GM19395 (cell line): ENCODE measurements at regions not wholly inside any gene's neighbourhood (a gene's known extent, or its start where the extent isn't known, plus 50 kb on each side); places are given as distances from the start of the nearest gene placed in this dataset.

Experiments used
- ATAC-seq: cut with Tn5 transposase; IDR thresholded peaks from one replicate; pipeline ENCODE4 v1.9.1; 2021; ENCODE audit warnings: mild to moderate bottlenecking, moderate library complexity; ENCODE audit not compliant: unreplicated experiment

DNA sequence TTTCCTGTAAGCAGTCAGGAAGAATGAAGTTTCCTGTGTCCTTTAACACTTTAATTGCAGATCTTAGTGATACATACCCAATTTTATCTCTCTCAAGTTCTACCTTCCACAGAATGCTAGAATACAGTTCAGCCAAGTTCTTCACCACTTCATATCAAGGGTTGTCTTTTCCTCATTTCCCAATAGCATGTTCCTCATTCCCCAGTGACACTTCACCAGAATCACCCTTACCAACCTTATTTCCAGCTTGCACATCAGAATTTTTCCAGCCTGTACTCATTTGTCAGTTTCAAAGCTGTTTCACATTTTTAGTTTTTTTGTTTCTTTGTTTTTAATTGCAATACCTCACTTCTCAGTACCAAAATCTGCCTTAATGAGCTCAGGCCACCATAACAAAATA is 126.1 kb downstream of the ESM1 start:
- no peak for ATAC-seq

DNA sequence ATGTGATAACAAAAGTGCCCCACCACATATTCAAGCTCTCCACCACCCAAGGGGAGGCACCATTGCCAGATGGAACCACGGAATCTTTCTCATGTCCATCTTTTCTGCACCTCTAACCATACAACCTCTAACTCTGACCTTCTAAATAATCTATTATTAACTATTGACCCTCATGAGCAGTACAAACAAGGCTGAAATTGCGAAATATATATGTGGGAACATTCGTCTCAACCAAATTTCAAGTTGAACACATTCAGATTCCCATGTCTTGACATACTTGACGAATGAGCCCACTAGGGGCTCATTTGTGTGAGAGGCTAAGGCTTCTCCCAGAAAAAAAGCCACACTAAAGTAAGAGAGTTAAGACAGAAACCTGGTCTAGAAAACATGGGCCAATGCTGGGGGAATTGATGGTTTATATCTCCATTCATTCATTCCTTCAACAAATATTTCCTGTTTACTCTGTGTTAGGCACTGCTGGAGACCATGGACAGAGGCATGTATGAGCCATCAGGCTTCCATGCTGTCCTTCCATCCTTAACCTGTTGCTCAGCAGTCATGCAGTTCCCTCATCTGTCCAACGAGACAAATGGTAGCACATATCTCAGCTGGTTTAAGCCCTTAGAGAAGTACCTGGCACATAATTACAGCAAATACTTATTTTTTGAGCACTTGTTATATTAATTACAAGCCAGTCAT is 130.4 kb downstream of the ESM1 start:
- ATAC-seq = no peak

DNA sequence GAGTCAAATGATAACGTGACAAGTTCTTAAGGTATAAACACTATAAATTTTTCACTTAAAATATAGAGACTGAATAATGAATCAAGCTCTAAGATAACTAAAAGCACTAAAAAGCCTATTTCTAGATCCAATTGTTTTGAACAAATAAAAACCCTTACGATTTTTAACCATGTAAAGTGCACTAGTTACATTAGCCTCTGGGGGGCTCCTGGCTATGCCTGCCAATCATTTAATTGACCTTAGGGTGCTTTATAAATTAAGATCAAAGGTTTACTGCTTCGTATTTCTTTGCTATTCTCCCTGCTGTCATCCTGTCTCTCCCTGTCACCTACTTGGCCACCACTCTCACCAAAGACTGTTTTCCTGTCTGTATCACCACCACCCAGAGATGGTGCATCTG is 133.4 kb downstream of the ESM1 start:
- ATAC-seq = no peak

DNA sequence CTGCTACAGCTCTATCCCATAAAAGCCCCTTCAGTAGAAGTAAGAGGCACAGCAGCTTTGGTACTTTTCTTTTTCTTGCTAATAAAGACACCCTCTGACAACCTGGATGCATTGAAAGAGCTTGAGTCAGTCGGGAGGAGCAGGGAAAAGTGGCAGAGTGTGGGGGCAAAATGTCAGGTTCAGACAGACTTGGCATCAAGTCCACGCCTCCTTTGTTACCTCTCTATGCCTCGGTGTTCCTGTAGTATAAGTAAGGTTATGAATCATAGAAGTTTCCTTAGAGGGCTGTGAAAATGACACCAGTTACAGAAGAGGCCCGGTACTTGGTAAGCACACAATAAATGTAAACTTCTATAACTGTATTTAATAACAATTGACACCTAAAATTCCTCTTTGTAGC is 133.9 kb downstream of the ESM1 start:
- ATAC-seq = no peak

- no peak for ATAC-seq
These were observed 136.8 kb downstream of the ESM1 start for GRCh38 chr5:54848581-54848980.

GRCh38 chr5:54845567-54845941 is 139.8 kb downstream of the ESM1 start:
- no peak for ATAC-seq

GRCh38 chr5:54844905-54845566 is 140.4 kb downstream of the ESM1 start:
- no peak for ATAC-seq

- no peak for ATAC-seq
These were observed 141.1 kb downstream of the ESM1 start for GRCh38 chr5:54844266-54844665.

- ATAC-seq = no peak
These were observed 143.9 kb downstream of the ESM1 start for GRCh38 chr5:54841481-54841880.

DNA sequence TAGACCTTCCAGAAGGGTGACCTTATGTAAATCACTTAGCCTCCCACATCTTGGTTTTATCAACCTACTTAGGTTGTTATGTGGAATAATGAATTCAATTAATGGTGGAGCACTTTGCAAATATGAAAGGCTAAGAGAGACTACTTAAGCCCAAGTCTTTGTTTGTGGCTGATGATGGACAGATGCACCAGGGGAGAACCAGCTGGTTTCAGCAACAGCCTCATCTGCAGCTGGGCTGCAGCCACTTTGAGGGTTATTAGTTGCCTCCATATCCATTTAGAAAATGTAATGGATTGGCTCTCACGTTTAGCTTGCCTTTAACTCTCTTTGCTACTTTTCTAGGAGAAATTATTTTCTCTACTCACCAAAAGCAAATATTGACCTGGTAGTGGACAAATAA is 146.6 kb downstream of the ESM1 start:
- no peak for ATAC-seq

GRCh38 chr5:54837981-54838380 is 147.4 kb downstream of the ESM1 start:
- no peak for ATAC-seq

- no peak for ATAC-seq
These were observed 148.3 kb downstream of the ESM1 start for GRCh38 chr5:54837093-54837492.

GRCh38 chr5:54835647-54836046 is 149.7 kb downstream of the ESM1 start:
- ATAC-seq = no peak

- no peak for ATAC-seq
These were observed 151.1 kb downstream of the ESM1 start for GRCh38 chr5:54834121-54834842.

GRCh38 chr5:54833590-54833989 is 151.8 kb downstream of the ESM1 start:
- ATAC-seq = no peak

GRCh38 chr5:54832858-54833257 is 152.5 kb downstream of the ESM1 start:
- ATAC-seq = no peak

DNA sequence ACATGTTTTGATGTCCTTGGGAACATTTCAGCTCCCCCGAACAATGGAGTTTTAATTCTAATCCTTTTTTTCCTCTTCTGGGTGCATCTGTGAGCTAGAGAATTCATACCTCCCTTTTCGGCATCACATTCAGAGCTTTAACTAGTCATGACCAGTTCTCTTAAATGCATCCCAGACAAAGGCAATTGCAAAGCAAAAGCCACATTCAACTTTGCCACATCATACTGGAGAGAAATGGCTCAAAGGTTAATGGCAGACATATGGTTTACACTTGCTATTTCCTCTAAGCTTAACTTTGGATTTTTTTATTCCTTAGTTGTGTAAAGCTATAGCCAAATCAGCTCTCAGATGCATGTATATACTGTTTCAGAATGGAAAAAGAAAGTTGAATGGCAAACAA is 153.3 kb downstream of the ESM1 start:
- ATAC-seq = no peak

- no peak for ATAC-seq
These were observed 154.2 kb downstream of the ESM1 start for GRCh38 chr5:54831233-54831632.

DNA sequence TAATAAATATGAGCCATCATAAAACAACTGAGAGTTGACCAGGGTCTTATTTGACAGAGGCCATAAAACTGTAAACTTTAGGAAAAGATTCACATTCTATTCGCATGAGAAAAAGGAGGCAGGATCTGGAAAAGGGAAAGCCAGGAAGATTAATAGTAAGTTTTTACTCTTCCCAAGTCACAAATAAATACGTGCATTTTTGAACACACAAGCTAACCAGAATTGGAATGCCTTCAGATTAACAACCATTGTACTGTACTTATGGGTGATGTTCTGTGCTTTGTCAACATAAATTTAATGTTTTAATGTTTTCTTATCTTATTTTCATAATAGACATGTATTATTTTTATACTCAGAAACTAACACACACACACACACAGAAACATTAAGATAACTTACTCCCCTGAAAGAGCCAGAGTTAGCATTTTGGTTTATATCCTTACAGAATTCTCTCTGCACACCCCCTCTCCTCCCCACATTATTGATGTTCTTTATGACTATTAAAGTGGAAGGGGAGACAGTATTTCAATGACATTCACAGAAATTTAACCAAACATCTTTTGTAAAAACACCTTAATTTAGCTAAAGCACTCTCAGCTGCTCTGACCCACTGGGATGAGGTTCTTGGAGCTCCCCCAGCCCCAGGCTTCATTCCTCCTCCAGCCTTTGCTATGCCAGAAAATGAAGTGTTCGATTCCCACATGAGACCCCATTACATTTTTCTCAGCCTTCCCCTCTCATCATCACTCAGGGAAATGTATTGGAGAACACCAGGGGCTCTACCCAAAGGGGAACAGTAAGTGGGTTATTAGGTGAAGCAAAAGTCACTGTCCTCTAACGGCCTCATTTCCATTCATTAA is 155.5 kb downstream of the ESM1 start:
- ATAC-seq = no peak

- ATAC-seq = no peak
These were observed 156.3 kb downstream of the ESM1 start for GRCh38 chr5:54829102-54829501.

- ATAC-seq = no peak
These were observed 157.2 kb downstream of the ESM1 start for GRCh38 chr5:54828151-54828550.
